Hematopoietic multipotent progenitor cell treated with erythropoietin and hydrocortisone succinate and interleukin-3 and kit ligand, for 4 days (in vitro differentiated cells): ENCODE measurements at regions not wholly inside any gene's neighbourhood (a gene's known extent, or its start where the extent isn't known, plus 50 kb on each side); places are given as distances from the start of the nearest gene placed in this dataset.

Source experiments
- DNase-seq: peaks from one replicate; pipeline ENCODE4 v3.0.0-alpha.2; 2015

DNA sequence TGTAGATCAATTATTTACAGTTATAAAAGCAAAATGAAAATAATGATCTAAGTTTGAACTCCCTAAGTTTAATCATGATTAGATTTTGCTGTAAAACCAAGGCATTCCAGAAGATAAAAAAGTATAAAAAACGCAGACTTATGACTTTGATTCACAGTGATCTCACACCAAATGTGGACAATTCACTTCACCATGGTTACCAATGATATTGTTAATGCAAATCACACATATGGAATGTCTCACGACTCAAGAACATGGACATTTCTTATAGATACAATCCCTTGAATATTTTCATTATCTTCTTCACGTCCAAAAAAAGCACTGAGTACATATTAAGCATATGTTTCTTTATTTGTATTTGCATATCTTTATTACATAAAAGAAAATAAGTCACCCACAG, 1054.2 kb downstream of the NAALADL2 start:
- no peak for DNase-seq

DNA sequence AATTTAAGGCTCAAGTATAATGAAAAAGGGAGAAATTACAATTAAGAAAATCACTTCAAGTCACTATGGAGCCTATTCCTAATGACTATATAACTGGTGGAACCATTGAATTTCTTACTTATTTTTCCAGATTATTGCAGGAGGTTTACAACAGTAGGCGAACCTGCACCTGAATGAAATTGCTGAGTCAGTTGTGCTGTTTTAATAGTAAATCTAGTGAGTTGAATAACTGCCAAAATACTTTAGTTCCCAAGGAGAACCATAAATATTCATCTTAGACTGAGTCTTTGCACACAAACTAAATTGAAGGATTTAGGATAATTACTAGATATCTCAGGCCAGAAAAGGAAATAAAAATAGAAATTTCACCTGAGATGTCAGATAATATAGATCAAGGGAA, 1052.8 kb downstream of the NAALADL2 start:
- DNase-seq: no peak

DNA sequence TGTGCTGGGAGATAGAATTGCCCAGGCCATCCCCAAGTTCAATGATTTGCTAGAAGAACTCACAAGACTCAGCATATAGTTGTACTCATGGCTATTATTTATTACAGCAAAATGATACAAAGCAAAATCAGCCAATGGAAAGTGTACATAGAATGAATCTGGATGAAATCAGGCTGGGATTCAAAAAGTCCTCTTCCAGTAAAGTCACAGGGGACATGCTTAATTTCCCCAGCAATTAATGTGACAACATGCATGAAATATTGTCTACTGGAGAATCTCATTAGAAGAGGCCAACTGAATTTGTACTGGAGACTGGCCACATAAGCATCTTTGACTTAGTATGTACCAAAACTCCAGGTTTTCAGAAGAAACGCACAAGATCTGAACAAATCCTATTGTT, 1043.1 kb downstream of the NAALADL2 start:
- DNase-seq: no peak

DNA sequence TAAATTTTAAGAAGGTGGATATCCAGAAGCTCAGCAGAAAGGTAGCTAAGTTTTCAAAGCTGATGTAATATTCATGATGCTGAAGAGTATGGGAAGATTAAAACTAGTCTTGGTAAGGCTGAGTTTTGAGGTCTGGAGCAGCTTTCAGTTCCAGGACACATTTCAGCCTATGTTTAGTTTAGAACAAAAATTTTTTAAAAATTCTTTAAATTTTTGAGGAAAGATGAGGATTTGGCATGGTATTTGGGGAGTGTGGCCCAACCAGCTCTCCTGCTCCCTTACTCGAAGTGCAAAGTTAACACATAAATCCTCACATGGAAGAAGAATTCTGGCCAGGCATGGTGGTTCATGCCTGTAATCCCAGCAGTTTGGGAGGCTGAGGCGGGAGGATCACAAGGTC, 1039.1 kb downstream of the NAALADL2 start:
- DNase-seq: no peak

DNA sequence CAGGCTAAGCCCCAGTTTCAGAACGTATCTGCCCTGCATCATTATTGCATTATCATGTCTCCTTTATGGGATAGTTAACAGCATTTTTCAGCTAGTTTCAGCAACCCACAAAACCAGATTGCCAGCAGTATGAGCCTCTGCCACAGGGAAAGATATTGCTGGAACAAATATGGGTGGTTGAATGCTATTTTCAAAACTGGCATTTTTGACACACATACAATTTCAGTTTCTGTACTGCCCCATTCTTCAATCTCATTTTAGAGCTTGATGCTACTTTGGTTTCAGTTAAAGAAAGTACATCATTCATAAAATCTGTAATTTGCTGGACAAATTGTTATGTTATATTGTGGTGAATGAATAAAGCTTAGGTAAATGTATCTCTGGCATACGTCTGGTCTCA, 1037.5 kb downstream of the NAALADL2 start:
- no peak for DNase-seq

DNA sequence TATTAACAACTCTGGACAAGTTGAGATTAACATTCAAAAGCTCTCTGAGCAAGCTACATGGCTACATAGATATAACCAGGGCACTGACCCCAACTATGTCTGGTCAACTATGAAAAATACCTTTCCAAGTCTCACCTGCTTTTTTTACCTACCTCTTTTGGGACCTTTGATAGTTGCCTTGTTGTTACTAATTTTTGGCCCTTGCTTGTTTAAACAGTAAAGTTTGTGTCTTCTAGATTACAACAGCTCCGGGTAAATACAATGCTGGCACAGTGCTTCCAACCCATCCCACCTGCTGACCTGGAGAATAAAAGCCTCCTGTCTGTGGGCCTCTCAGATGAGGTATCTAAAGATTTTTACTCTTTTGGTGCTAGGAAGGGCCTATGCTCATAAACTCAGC, 1036.6 kb downstream of the NAALADL2 start:
- DNase-seq: no peak

DNA sequence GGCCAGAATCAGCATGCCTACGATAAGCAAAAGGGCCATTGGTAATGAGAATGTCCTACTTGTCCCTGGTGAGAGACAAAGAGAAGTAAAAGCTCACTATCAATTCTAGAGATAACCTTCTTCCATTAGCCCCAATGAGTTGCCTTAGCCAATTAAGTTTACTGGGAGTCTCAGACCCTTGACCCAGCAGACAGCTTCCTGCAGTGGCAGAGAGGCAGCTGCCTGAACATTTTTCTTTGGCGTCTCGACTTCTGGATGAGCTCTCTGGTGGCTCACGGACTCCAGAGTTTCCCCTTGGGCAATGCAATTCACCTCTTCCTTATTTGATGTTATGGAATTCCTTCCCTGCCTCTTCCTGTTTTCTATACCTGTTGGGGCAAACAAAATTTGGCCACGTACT, 1034.4 kb downstream of the NAALADL2 start:
- DNase-seq: no peak

DNA sequence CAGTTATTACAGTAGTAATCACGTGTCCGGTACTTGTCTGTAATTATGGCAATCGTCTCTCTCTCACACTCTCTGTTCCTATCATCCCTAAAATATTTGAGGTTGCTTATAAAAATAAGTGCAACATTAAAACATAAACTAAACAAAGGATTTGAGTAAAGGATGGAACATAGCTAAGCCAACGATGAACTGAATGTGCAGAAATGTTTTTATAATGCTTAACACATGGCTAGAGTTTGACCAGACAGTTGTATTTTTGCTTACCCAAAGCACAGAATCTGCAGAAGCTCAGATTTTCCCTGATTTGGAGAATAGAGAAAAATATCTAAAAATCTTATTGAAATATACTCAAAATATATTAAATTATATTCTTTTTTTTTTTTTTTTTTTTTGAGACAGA, 1030.9 kb downstream of the NAALADL2 start:
- no peak for DNase-seq

DNA sequence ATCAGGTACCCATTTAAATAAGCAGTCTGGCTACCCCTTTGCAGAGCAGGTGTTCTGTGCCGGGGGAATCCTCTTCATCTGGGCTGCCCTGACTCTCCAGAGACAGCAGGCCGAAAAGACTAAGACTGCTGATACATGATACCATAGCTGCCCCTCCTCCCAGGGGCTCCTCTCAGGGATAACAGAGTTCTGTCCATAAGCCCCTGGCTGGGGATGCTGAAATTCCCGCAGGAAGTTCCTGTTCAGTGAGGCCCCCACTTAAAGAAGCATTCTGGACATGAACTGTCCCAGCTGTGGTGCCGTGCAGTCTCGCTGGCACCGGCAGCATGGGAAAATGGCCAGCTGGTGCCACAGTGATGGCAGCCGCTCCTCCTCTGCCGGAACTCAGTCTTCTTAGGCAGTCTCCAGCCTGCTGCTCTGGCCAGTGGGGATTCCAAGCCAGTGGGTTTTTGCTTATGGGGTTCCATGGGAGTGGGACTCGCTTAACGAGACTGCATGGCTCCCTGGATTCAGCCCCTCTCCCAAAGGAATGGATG, 1026.2 kb downstream of the NAALADL2 start:
- DNase-seq: no peak

DNA sequence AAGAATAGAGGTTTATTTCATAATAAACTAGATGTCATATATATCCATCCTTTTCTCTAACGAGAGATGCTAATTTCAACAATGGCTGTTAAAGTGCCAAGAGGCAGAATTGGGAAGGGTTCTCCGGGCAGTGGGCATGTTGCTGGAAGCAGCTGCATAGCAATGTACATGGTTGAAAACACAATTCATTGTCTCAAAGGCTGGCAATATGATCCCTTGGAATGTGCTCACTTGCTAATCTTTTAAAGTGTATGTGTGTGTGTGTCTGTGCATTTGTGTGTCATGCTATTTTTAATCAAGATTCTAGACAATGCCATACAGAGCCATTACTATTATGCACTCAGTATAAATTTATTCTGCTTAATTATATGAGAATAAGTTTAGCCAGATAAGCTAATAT, 1020.3 kb downstream of the NAALADL2 start:
- DNase-seq: no peak

DNA sequence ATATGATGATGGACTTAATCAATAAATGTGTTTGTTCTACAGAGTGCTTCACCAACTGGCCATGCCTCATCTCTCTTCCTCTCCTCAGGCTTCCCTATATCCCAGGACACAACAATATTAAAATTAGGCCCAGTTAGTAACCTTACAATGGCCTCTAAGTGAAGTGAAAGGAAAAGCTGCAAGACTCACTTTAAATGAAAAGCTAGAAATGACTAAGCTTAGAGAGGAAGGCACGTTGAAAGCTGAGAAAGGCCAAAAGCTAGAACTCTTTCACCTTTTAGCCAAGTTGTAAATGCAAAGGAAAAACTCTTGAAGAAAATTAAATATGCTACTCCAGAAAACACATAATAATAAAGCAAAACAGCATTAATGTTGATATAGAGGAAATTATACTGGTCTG, 1010.3 kb downstream of the NAALADL2 start:
- no peak for DNase-seq

DNA sequence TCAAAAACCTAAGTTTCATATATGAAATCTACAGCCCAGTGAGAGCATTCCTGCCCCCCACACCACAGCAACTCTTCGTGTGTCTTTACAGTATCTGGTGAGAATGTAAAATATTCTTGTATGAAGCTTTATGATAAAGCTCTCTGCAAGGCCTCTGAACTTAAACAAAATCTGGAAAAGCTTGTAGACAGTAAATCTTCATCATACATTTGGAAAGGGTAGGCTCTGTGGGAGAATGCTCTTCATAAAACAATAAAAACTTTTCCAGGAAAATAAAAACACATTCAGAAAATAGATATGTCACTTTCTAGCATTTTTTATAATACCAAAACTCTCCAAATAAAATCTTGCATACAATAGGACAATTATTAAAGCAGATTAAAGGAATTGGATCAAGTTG, 1009.5 kb downstream of the NAALADL2 start:
- no peak for DNase-seq

DNA sequence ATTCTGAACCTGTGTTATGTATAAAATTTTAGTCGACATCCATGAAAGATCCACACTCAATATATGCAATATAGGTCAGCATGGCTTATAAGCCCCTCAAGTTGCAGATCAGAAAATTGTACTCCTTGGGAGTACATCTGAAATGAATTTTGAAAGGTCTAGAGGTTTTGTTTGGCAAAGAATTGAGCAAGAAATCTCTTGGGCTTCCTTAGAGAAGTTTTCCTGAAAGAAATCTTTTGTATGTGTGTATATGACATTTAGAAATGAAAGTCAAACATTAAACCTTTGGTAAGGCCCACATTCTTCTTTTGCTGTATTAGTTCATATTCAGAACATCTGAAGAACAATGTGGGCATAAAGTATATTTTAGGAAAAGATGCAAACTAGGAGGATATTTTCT, 1006.6 kb downstream of the NAALADL2 start:
- no peak for DNase-seq

DNA sequence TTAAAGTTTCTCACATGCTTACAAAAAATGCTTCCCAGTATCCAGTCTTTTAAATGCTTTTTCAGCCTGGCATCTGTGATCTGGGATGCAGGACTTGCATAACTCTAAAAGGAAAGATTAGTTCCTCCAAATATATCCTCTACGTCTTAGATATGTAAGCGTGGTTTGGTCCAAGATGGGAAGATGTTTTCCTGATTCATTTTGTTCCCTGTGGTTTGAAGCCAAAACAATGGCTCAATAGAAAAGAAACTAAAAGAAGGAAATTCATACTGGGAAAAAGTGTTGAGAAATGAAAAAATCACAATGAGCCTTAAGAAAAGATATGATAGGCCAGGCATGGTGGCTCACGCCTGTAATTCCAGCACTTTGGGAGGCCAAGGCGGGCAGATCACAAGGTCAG, 1002.8 kb downstream of the NAALADL2 start:
- no peak for DNase-seq
